Left lobe of liver (tissue), 2 donors: ENCODE measurements at regions not wholly inside any gene's neighbourhood (a gene's known extent, or its start where the extent isn't known, plus 50 kb on each side); places are given as distances from the start of the nearest gene placed in this dataset.
"Not testable (repeated sequence)": the region's sequence is repeated elsewhere in the genome, so short reads cannot be mapped to it uniquely, and the experiment has no call there.

ENCODE experiments used
- ATAC-seq: fragments of 200-7000 bp; cut with Tn5 transposase; one replicate; pipeline ENCODE4 v1.9.1; 2020; ENCODE audit warnings: mild to moderate bottlenecking, moderate library complexity
- DNase-seq: peaks from one replicate; pipeline ENCODE4 v3.0.0-alpha.2; 2020; ENCODE audit warnings: low spot score
- donor health status: DM: no; HTN: no; CAD: no; lungs with moderate emphysema.
- donor health status: DM: no; HTN: yes; CAD: no.

DNA sequence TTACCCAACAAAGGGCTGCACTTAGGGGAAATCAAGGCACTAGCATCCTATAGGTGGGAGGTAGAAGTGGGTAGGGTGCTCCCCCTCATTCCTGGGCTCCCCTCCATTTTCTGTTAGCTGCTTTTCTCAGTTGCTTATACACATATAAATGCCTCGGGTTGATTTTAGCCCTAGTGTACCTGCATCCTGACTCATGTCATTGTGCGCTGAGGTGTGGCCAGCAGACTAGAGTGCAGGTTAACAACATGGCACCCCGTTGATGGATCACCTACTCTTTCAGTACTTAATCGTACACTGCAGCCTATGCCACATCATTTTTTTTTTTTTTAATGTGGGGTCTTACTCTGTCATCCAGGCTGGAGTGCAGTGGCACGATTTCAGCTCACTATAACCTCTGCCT lies 144.0 kb upstream of the ITGB1 start:
- ATAC-seq (no peak), DNase-seq (no peak)

DNA sequence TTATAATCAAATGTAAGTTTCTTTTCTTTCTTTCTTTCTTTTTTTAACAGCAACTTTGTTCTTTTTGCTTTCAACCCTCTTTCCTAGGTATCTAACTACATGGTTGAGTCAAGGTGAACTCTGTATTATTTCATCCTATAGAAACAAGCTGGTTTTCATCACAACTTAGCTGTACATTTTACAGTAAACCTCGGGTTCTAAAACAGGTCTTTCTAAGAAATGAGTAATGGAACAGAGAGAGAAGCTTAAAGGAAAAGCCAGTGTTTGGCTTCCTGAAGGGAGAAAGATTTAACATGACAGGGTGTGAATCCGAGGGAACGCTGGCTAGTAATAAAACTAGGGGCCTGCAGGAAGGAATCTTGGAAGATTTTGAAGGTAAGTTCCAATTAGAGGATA lies 143.4 kb upstream of the ITGB1 start:
- ATAC-seq: no peak
- no peak for DNase-seq

GRCh38 chr10:33100781-33101391 lies 142.9 kb upstream of the ITGB1 start:
- no peak for DNase-seq

GRCh38 chr10:33099748-33100147 lies 141.7 kb upstream of the ITGB1 start:
- no peak for ATAC-seq
- DNase-seq: no peak

More at GRCh38 chr10:33100781-33101391, 142.9 kb upstream of the ITGB1 start:
- no peak for ATAC-seq

GRCh38 chr10:33098951-33099663 lies 141.1 kb upstream of the ITGB1 start:
- ATAC-seq (no peak), DNase-seq (no peak)

- DNase-seq (no peak), ATAC-seq (no peak)
These were observed 138.1 kb upstream of the ITGB1 start for GRCh38 chr10:33095867-33096815.

- DNase-seq: no peak
- no peak for ATAC-seq
These were observed 136.4 kb upstream of the ITGB1 start for GRCh38 chr10:33094263-33095051.

DNA sequence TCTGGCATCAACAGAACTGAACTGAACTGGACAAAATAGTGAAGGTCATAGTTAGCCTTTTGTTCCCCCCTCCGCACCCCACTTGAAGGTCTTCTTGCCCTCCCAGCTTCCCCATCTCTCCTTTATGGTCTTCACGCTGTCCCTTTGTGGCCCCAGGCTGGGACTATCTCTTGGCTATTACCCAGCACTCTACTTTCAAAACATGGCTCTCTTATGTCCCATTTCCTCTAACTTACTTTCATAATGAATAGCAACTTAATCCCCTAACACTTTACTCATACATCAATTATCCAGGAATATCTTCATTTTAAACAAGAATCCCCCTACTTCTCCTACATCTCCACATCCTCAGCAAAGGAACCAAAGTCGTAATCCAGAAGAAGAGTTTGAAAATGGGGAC lies 135.3 kb upstream of the ITGB1 start:
- ATAC-seq: no peak
- DNase-seq: no peak

DNA sequence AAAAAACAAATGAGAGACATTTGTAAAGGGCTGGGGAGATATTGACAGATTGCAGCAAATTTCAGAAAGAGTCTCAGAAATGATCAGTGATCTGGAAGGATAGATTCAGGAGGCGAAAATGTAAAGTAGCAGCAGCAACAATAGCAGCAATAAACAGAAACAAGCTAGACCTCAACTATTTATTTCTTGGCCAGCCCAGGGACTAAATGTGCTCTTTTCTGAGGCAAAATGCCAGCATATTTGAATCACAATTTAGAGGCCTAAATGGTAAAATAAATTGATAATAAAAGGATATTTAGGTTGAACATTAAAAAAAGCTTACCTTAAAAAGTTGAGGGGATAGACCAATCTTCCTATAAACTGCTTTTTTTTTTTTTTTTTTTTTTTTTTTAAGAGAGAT lies 134.6 kb upstream of the ITGB1 start:
- DNase-seq (no peak), ATAC-seq (no peak)

GRCh38 chr10:33091201-33091600 lies 133.2 kb upstream of the ITGB1 start:
- DNase-seq (no peak), ATAC-seq (no peak)

DNA sequence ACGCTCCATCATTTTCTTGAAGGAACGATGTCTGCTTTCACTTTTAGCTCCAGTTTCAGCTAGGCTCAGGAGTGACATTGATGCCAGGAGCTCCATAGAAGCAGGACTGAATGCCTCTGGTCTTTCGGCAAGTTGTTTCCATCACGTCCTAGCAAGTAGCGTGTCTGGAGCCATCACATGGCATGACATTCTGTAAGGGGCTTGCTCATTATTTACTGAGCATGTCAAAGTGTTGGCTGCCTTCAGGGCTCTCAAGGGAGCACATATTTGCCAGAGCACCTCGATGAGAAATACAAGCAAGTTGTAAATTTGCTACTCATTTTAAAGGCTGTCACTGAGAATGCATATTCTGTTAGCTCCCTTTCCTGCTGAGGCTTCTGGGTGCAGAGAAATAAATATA lies 131.0 kb upstream of the ITGB1 start:
- DNase-seq (no peak), ATAC-seq (no peak)

DNA sequence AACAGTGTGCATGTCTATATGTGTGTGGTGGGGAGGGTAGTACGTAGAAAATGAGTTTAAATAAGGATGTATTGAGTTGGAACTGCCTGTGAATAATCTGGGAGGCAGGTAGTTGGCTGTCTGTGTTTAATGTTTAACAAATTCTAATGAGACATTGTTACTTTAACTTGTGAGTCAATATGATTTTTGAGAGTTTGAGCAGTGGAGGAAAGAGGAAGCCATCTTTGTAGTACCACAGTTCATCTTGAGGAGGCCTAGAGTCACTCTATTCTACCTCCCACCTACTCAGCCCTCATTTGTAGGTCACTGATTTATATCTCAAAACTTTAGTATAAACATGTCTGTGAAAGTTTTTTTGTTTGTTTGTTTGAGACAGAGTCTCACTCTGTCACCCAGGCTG lies 129.9 kb upstream of the ITGB1 start:
- no peak for DNase-seq
- no peak for ATAC-seq

- no peak for ATAC-seq
These were observed 129.1 kb upstream of the ITGB1 start for GRCh38 chr10:33087152-33087551.

DNA sequence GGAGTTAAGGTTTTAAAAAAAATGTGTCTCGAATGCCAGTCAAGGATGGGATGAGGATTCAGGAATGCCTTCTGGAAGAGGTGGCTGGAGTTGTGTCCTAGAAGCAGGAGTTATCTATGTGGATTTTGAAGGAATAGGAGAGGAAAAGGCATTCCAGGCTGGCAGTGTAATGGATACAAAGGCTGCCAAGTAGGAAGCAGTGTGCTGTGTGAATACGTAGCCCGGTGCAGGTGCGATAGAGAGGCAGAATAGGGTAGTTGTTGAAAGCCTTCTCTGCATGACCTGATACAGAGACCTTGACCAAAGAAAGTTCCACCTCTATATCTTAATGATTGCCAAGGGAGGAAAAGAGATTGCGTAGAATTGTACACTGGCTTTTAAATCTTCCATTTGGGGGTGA lies 128.1 kb upstream of the ITGB1 start:
- DNase-seq (no peak), ATAC-seq (no peak)

More at GRCh38 chr10:33087152-33087551, 129.1 kb upstream of the ITGB1 start:
- no peak for DNase-seq

DNA sequence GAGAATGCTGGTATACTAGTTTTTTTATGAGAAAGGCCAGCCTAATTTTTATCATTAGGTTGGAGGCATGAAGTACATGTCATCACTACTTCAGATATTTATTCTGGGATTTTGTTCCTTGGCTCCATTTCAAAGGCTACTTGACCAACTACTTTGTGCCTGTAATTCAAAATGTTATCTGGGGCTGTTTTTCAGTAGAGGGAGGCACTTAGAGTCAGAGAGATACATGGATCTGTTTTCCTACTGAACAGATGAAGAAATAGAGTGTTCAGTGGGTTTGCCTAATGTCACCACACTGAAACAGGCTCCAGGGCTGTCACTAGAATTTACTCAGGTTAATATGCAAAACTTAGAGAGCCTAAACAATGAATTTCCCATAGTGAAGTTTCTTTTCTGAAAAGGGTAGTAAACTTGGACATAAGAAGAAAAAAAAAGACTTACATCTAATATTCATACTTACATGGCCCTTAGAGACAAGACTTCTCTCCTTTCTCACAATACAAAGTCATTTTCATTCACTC lies 127.3 kb upstream of the ITGB1 start:
- no peak for ATAC-seq
- no peak for DNase-seq

DNA sequence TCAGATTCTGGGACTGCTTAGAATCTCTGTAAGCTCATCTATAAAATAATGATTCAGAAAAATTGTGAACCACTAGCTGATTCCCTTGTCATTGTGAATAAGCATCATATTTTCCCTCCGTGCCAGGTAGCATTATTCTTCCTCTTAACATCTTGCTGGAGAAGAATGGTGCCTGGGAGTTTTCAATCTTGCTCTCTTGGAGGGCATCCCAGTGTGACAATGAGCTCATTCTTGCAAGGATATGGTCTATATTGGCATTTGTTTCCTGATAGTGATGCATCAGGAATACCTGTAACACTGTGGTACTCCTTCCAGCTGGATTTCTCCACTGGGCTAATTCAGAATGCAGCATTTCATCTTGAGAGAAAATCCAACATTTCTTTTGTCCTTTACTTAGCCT lies 126.4 kb upstream of the ITGB1 start:
- ATAC-seq (no peak), DNase-seq (no peak)

DNA sequence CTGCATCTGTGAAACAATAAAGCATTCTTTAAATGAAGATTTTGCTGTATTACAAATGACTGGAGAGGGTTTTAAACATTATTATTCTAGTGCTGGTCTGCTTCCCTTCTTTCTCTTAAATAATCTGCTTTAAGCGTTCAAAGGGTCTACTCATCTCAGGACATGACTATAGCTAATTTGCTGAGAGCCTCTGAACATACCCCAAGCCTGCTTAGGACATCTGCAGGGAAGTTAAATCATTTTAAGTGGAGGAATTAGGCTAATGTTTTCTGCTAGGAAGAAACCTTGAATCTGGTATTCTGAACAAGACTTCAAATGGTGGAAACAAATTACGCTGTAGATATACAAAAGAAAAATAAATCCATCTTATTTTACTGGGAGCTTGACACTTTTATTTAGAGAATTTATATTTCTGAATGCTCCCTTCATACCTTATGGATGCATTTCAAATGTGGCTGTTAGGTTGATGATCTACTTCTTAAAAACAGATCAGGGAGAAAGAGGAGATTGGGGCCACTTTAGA lies 124.4 kb upstream of the ITGB1 start:
- no peak for DNase-seq
- ATAC-seq: no peak

DNA sequence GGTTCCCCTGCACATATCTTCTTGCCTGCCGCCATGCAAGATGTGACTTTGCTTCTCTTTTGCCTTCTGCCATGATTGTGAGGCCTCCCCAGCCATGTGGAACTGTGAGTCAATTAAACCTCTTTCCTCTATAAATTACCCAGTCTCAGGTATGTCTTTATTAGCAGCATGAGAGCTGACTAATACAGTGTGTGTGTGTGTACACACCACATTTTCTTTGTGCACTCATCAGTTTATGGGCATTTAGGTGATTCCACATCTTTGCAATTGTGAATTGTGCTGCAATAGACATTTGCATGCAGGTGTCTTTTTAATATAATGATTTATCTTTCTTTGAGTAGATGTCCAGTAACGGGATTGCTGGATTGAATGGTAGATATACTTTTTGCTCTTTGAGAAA lies 122.4 kb upstream of the ITGB1 start:
- not testable (repeated sequence) for DNase-seq, ATAC-seq

- ATAC-seq: no peak
- DNase-seq: no peak
These were observed 116.4 kb upstream of the ITGB1 start for GRCh38 chr10:33074443-33074842.

- ATAC-seq (no peak), DNase-seq (no peak)
These were observed 115.8 kb upstream of the ITGB1 start for GRCh38 chr10:33073641-33074415.
